SJCRH30 (cell line): ENCODE measurements at regions not wholly inside any gene's neighbourhood (a gene's known extent, or its start where the extent isn't known, plus 50 kb on each side); places are given as distances from the start of the nearest gene placed in this dataset.
"Not testable (repeated sequence)": the region's sequence is repeated elsewhere in the genome, so short reads cannot be mapped to it uniquely, and the experiment has no call there.

ENCODE experiments used
- DNase-seq, 2 experiments: peaks; one replicate each; pipeline ENCODE4 v3.0.0-alpha.2; 2015 to 2020
- H3K27ac ChIP-seq: fragments of 250-450 bp; sonication (Bioruptor Pico); 2 replicates; pipeline ENCODE4 v1.5.1; 2020; ENCODE audit warnings: mild to moderate bottlenecking, moderate library complexity
- H3K27me3 ChIP-seq: fragments of 250-450 bp; sonication (Bioruptor Pico); 2 replicates; pipeline ENCODE4 v1.5.1; 2020; ENCODE audit warnings: mild to moderate bottlenecking, moderate library complexity
- H3K36me3 ChIP-seq: fragments of 250-450 bp; sonication (Bioruptor Pico); 2 replicates; pipeline ENCODE4 v1.5.1; 2020; ENCODE audit warnings: mild to moderate bottlenecking, moderate library complexity
- H3K4me1 ChIP-seq: fragments of 250-450 bp; sonication (Bioruptor Pico); 2 replicates; pipeline ENCODE4 v1.5.1; 2020; ENCODE audit warnings: mild to moderate bottlenecking, moderate library complexity
- H3K4me3 ChIP-seq: fragments of 250-450 bp; sonication (Bioruptor Pico); 2 replicates; pipeline ENCODE4 v1.5.1; 2020; ENCODE audit warnings: mild to moderate bottlenecking, moderate library complexity
- H3K9me3 ChIP-seq: fragments of 250-450 bp; sonication (Bioruptor Pico); replicated peaks from 2 replicates; pipeline ENCODE4 v1.5.1; 2020; ENCODE audit warnings: mild to moderate bottlenecking, moderate library complexity

- DNase-seq = no peak
- H3K27me3 ChIP-seq = no peaks in the 10 kb centered on the region
- no peaks in the 10 kb centered on the region for H3K36me3 ChIP-seq
- no peak overlapping the region for H3K4me3 ChIP-seq
- H3K4me1 ChIP-seq = no peaks in the 10 kb centered on the region
- H3K27ac ChIP-seq = no peak overlapping the region
- no peaks in the 10 kb centered on the region for H3K9me3 ChIP-seq
These were observed 99.2 kb upstream of the MALRD1 start for GRCh38 chr10:18949391-18949790.

GRCh38 chr10:18951072-18951823, 97.4 kb upstream of the MALRD1 start:
- not testable (repeated sequence) for H3K36me3 ChIP-seq, DNase-seq, H3K9me3 ChIP-seq

GRCh38 chr10:18955061-18955460, 93.5 kb upstream of the MALRD1 start:
- peak in 1 of 2 experiments; percentile 4 for DNase-seq
- no peak overlapping the region for H3K4me3 ChIP-seq
- no peaks in the 10 kb centered on the region for H3K27me3 ChIP-seq
- H3K4me1 ChIP-seq = no peaks in the 10 kb centered on the region
- H3K27ac ChIP-seq = no peak overlapping the region
- H3K36me3 ChIP-seq = no peaks in the 10 kb centered on the region
- H3K9me3 ChIP-seq = no peaks in the 10 kb centered on the region

More at GRCh38 chr10:18951072-18951823, 97.4 kb upstream of the MALRD1 start:
- not testable (repeated sequence) for H3K4me1 ChIP-seq, H3K27ac ChIP-seq, H3K4me3 ChIP-seq, H3K27me3 ChIP-seq

- Histone ChIP-seq H3K4me1 (no peaks in the 10 kb centered on the region), H3K36me3 (no peaks in the 10 kb centered on the region), H3K4me3 (no peak overlapping the region), H3K9me3 (no peaks in the 10 kb centered on the region), H3K27me3 (no peaks in the 10 kb centered on the region), H3K27ac (no peak overlapping the region)
- no peak for DNase-seq
These were observed 89.2 kb upstream of the MALRD1 start for GRCh38 chr10:18959369-18959768.

- no peak for DNase-seq
- H3K27me3 ChIP-seq = no peaks in the 10 kb centered on the region
- H3K27ac ChIP-seq = no peak overlapping the region
- H3K36me3 ChIP-seq = no peaks in the 10 kb centered on the region
- H3K4me3 ChIP-seq = no peak overlapping the region
- no peaks in the 10 kb centered on the region for H3K9me3 ChIP-seq
- H3K4me1 ChIP-seq = no peaks in the 10 kb centered on the region
These were observed 88.0 kb upstream of the MALRD1 start for GRCh38 chr10:18960466-18961079.

- no peaks in the 10 kb centered on the region for H3K4me1 ChIP-seq
- no peak overlapping the region for H3K4me3 ChIP-seq
- DNase-seq = no peak
- no peak overlapping the region for H3K27ac ChIP-seq
- H3K36me3 ChIP-seq = no peaks in the 10 kb centered on the region
- no peaks in the 10 kb centered on the region for H3K9me3 ChIP-seq
- H3K27me3 ChIP-seq = no peaks in the 10 kb centered on the region
These were observed 80.4 kb upstream of the MALRD1 start for GRCh38 chr10:18968159-18968558.

- Histone ChIP-seq H3K4me1 (no peaks in the 10 kb centered on the region), H3K4me3 (no peak overlapping the region), H3K36me3 (no peaks in the 10 kb centered on the region), H3K27me3 (no peaks in the 10 kb centered on the region), H3K27ac (no peak overlapping the region), H3K9me3 (no peaks in the 10 kb centered on the region)
- DNase-seq = no peak
These were observed 71.8 kb upstream of the MALRD1 start for GRCh38 chr10:18976696-18977251.

- no peaks in the 10 kb centered on the region for H3K36me3 ChIP-seq
- no peak overlapping the region for H3K4me3 ChIP-seq
- H3K27me3 ChIP-seq = no peaks in the 10 kb centered on the region
- no peaks in the 10 kb centered on the region for H3K9me3 ChIP-seq
- H3K27ac ChIP-seq = no peak overlapping the region
- no peaks in the 10 kb centered on the region for H3K4me1 ChIP-seq
- no peak for DNase-seq
These were observed 68.4 kb upstream of the MALRD1 start for GRCh38 chr10:18980089-18980629.

GRCh38 chr10:18984531-18984930, 64.1 kb upstream of the MALRD1 start:
- Histone ChIP-seq H3K4me3 (no peak overlapping the region), H3K27ac (no peak overlapping the region)
- DNase-seq = no peak

GRCh38 chr10:18988338-18988737, 60.3 kb upstream of the MALRD1 start:
- H3K4me1 ChIP-seq = no peaks in the 10 kb centered on the region
- H3K27me3 ChIP-seq = no peaks in the 10 kb centered on the region
- H3K4me3 ChIP-seq = no peak overlapping the region
- H3K9me3 ChIP-seq = no peaks in the 10 kb centered on the region
- H3K36me3 ChIP-seq = no peaks in the 10 kb centered on the region
- DNase-seq = no peak
- no peak overlapping the region for H3K27ac ChIP-seq

More at GRCh38 chr10:18984531-18984930, 64.1 kb upstream of the MALRD1 start:
- H3K9me3 ChIP-seq = no peaks in the 10 kb centered on the region
- no peaks in the 10 kb centered on the region for H3K27me3 ChIP-seq
- no peaks in the 10 kb centered on the region for H3K4me1 ChIP-seq
- H3K36me3 ChIP-seq = no peaks in the 10 kb centered on the region
